ENCODE measurements at regions not wholly inside any gene's neighbourhood (a gene's known extent, or its start where the extent isn't known, plus 50 kb on each side); places are given as distances from the start of the nearest gene placed in this dataset.

DNA sequence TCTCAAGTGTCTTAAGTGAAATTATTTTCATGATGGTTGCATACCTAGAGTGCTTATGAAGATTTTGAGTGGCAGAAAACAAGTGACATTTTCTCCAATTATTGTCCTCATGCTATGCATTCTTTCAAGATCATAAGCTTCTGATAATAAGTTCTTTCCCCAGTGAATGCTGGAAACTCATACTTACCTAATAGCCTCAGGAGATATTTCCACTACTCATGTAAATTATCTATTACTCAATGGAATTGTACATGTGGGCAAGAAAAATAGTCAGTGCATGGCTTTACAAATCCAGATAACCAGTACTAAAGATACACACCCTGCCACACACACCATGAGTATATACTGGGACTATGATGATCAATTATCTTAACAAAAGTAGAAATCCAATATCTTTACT is 1219.4 kb upstream of the C9orf72 start:
- TF ChIP-seq, protein P1, sequence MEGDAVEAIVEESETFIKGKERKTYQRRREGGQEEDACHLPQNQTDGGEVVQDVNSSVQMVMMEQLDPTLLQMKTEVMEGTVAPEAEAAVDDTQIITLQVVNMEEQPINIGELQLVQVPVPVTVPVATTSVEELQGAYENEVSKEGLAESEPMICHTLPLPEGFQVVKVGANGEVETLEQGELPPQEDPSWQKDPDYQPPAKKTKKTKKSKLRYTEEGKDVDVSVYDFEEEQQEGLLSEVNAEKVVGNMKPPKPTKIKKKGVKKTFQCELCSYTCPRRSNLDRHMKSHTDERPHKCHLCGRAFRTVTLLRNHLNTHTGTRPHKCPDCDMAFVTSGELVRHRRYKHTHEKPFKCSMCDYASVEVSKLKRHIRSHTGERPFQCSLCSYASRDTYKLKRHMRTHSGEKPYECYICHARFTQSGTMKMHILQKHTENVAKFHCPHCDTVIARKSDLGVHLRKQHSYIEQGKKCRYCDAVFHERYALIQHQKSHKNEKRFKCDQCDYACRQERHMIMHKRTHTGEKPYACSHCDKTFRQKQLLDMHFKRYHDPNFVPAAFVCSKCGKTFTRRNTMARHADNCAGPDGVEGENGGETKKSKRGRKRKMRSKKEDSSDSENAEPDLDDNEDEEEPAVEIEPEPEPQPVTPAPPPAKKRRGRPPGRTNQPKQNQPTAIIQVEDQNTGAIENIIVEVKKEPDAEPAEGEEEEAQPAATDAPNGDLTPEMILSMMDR (conservative IDR thresholded peaks at IDR 0.05; ENCODE audit: low read depth): no peak
- no peak for DNase-seq (ENCODE audit: low spot score)
- ChIA-PET POLR2A (ENCODE audit: low non-redundant PET) (no interaction called here), CTCF (no interaction called here)
- H3K27ac ChIP-seq: no peak overlapping the region

DNA sequence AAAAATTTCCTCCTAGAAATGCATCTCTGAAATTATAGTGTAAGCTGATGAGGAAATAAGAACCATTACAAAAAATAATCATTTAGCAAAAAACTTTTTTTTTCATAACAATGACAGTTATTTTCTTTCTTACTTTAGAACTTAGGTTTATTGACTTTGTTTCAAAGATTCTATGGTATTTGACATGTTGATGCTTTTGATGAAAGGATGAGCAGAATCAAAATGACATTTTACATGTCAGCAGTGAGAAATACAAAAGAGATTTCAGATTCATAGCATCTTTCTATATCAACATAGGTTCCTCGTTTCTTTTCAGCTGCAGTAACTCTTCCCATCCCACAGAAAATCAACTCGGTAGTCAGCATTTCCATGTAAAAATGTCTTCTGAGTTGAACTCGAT is 1226.6 kb upstream of the C9orf72 start:
- POLR2A ChIA-PET (ENCODE audit: low non-redundant PET): no interaction called here
- DNase-seq (ENCODE audit: low spot score): no peak
- CTCF ChIA-PET: no interaction called here
- no peak overlapping the region for H3K27ac ChIP-seq
- TF ChIP-seq, protein P1 (conservative IDR thresholded peaks at IDR 0.05; ENCODE audit: low read depth): no peak

DNA sequence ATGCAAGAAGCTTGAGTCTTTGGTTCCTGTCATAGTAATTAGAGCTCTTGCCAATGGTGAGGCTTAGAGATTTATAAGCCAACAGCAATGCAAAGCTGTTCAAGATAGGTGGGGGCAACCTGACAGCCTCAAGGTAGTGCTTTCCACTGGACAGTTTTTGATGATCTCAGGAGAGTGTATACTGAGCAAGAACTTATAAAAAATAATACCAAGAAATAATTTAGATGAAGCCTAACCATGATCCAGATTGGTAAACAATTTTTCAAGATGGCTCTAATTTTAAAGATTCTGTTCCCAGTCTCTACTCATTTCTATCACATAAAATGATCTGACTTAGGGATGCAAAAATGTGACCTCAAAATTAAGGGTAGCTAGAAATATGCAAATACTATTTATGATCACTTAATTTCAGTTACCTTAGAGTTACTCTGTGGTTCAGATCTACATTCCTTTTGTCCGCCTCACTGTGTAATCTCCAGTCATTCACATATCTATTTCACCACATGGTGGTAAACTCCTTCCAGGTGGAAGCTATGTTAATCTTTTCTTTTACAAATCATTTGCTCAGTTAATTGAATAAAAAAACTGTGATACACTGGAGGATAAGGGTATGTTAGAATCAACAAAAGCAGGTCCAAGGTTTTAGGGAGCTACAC is 1228.0 kb upstream of the C9orf72 start:
- no peak overlapping the region for H3K27ac ChIP-seq
- CTCF ChIA-PET: interaction anchor here (0.7 kb wide), 1 partner anchor 204 kb away, joined by 3 read pairs; no protein-coding TSS in a partner anchor
- DNase-seq (ENCODE audit: low spot score): peak; percentile 58
- POLR2A ChIA-PET (ENCODE audit: low non-redundant PET): no interaction called here
- TF ChIP-seq, protein P1 (conservative IDR thresholded peaks at IDR 0.05; ENCODE audit: low read depth): no peak

DNA sequence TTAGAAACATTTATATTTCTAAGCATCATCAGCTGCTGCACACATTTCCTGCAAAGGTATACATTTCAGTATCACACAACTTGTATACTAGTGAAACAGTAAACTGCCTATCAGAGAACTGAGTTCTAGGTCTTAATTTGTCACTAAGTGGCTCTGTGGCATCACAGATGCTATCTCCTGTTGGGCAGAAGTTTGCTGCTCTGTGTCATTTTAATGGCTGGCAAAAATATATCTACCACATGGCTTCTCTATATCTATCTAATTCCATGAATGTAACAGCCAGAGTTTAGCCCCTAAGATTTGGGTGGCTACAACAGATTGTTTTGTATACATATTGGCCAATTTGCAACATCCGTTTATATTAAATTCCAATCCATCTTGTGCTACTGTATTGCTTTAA is 1231.9 kb upstream of the C9orf72 start:
- CTCF ChIA-PET: no interaction called here
- TF ChIP-seq, protein P1 (conservative IDR thresholded peaks at IDR 0.05; ENCODE audit: low read depth): no peak
- POLR2A ChIA-PET (ENCODE audit: low non-redundant PET): no interaction called here
- DNase-seq (ENCODE audit: low spot score): no peak
- no peak overlapping the region for H3K27ac ChIP-seq

DNA sequence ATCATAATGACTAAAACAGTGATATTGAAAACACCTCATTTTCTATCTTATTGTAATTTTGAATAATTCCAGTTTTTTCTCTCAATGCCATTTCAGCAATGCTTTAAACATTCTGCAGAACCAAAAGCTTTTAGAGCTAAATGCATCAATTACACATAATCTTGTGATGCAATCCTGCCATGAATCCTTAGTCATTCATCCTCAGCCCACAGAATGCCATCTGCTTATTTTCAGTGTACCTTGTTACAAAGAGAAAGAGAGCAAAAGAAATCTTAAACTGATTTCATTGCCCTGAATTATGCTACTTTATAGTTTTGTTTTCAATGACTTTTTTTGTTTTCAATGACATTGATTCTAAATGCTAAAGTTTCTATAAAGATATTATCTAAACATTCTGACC is 1234.8 kb upstream of the C9orf72 start:
- peak; percentile 35 for DNase-seq (ENCODE audit: low spot score)
- ChIA-PET POLR2A (ENCODE audit: low non-redundant PET) (no interaction called here), CTCF (interaction anchor here (0.6 kb wide), 3 partner anchors 17 to 820 kb away, joined by 3 to 4 read pairs (median 3); no protein-coding TSS in a partner anchor)
- no peak overlapping the region for H3K27ac ChIP-seq
- TF ChIP-seq, protein P1 (conservative IDR thresholded peaks at IDR 0.05; ENCODE audit: low read depth): no peak

DNA sequence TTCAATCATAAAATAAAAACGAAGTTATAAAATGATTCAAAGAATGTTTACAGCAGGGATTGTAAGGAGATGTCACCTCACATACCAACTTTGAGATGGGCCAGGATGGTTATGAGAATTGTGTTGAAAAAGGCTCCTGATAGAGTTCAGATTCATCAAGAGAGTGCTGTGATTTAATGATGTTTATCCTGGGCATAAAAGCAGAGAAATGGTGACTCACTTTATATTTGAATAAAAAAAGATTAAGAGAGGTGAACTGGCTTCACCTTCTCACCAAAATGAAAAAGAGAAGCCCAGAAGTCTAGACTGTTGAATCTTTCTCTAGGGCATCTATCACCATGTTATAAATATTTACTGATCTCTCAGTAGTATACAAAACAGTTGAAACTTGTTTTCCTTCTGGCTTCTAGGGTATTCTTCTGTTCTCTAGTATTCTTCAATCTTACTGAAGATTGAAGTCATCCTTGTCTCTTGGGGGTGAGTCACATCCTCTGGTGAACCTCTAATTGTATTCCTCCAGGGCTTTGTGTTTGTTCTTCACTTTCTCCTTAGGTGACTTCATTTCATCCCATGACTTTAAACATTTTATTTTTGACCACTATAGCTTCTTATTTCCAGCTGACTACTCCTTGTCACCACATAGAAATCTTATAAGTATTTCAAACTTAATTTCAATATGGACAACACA is 1237.3 kb upstream of the C9orf72 start:
- ChIA-PET CTCF (no interaction called here), POLR2A (ENCODE audit: low non-redundant PET) (no interaction called here)
- DNase-seq (ENCODE audit: low spot score): peak; percentile 32
- TF ChIP-seq, protein P1 (conservative IDR thresholded peaks at IDR 0.05; ENCODE audit: low read depth): no peak
- no peak overlapping the region for H3K27ac ChIP-seq

All from RWPE1 (cell line).